ENCODE measurements at regions not wholly inside any gene's neighbourhood (a gene's known extent, or its start where the extent isn't known, plus 50 kb on each side); places are given as distances from the start of the nearest gene placed in this dataset.
"Not testable (repeated sequence)": the region's sequence is repeated elsewhere in the genome, so short reads cannot be mapped to it uniquely, and the experiment has no call there.

DNA sequence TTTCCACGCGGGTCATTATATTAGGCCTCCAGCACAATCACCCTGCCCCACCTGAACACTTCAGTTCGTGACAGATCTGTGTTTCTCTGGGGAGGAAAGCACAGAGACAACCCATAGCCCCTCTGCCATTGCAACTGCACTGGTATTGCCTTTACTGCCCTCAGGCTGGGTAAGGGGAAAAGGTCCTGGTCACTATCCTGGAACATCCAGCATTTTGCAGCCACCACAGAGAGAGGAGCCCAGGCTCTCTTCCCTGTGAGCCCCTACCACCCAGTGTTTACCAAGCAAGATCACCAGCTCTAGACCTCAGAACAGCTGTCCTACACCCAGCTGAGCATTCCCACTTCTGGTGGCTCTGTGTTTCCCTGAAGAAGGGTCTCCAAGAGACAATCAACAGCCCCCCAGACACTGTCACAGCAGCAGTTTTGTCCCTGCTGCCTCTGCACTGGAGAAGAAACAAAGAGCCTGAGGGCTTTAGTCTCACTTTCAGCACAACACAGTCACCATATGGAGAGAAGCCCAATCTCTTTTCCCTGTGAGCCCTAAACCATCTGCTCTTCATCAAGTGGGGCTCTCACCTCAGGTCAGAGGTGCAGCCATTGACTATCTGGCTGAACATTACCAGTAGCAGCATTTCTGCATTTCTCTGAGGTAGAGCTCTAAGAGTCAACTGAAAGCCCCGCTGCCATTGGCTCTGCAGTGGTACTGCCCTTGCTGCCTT, 655.2 kb upstream of the FAM174A start:
- ATAC-seq = no peak

DNA sequence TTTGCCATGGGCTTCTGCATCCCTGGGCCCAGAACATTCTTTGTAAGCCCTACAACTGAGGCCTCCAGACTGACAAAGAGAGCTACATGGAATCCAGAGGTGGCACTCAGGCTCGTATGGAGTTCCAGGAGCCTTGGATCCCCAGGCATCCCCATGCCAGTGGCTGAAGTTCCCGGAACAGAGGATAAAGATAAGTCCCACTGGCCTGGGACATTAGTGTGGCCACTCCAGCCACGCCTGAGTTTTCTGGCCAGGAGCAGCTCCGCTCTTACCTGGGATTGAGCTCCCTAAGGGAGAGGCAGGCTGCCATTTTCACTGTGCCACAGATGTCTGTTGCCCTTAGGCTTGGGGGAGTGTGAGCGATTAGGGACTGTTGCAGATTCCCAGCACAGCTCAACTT, 656.3 kb upstream of the FAM174A start:
- ATAC-seq = no peak

- ATAC-seq = no peak
Measured at GRCh38 chr5:99866740-99867139, 668.4 kb upstream of the FAM174A start.

- no peak for ATAC-seq
Measured at GRCh38 chr5:99865159-99865558, 670.0 kb upstream of the FAM174A start.

DNA sequence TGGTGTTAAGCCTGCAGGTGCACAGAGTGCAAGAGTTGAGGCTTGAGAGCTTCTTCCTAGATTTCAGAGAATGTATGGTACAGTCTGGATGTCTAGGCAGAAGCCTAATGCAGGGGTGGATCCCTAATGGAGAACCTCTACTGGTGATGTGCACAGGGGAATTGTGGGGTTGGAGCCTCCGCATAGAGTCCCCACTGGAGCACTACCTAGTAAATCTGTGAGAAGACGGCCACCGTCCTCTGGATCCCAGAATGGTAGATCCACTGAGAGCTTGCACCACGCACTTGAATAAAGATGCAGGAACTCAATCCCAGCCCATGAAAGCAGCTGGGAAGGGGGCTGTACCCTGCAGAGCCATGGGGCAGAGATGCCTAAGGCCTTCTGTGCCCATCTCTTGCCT, 699.4 kb upstream of the FAM174A start:
- ATAC-seq = no peak

DNA sequence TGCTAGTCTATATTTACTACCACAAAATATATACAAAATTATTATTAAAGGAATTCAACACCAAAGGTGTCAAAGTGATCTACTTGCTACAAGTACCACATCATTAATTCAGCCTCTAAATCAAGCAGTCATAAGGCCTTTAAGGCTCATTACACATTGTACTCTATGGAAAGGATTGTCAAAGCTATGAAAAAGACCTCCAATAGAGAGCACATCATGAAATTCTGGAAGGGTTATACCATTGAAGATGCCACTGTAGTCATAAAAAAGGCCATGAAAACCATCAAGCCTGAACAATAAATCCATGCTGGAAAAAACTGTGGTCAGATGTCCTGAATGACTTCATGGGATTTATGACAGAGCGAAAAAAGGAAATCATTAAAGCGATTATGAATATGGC, 708.0 kb upstream of the FAM174A start:
- no peak for ATAC-seq

GRCh38 chr5:99817796-99818195, 717.4 kb upstream of the FAM174A start:
- no peak for ATAC-seq

DNA sequence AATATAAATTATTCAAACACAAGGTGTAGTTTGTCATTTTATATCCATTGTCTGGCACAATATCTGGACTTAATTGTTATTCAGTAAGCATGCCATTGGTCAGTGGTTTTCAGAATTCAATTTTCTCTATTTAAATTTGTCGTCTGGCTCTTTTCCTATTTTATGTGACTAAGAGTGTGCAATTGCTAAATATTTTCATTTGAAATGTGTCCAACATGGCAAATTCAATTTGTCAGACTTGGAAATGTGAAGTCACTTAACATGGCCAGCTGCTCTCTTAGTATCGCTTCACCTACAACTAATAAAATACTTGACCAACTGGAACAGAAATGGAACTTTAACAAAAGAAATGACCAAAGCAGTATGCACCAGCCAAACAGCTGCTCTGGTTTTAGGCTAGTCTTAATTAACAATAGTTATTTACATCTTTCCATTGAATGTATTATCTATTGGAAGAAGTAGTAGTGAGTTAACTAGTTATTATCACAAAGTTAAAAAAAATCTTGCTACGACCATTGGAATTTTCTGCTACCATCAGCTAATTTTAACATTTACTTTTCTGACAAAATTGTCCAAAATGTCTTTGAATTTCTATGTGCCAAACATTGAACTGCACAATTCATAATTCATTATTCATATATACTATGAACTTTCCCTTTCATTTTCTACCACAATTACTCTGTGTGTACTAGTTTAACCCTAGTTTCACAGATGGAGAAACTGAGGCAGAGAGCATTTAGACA, 720.7 kb upstream of the FAM174A start:
- ATAC-seq = no peak

- ATAC-seq = no peak
Measured at GRCh38 chr5:99808657-99809230, 726.4 kb upstream of the FAM174A start.

GRCh38 chr5:99807346-99807745, 727.8 kb upstream of the FAM174A start:
- no peak for ATAC-seq

DNA sequence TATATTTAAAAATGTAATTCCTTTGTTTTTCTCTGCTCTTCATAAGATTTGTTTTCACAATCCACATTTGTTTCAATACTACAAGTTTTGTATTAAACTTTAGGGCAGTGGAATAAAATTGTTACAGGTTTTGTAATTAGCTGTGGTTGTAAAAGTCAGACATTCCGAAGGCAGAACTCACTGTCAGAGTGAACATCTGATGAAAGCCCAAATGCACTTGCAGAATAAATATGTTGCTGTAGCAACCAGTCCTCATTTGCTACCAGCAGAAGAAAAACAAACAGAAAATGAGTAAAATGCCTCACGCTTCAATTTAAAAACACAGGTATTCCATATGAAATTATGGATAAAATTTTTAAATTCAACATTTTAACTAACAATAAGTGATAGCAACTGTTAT, 740.1 kb upstream of the FAM174A start:
- no peak for ATAC-seq

DNA sequence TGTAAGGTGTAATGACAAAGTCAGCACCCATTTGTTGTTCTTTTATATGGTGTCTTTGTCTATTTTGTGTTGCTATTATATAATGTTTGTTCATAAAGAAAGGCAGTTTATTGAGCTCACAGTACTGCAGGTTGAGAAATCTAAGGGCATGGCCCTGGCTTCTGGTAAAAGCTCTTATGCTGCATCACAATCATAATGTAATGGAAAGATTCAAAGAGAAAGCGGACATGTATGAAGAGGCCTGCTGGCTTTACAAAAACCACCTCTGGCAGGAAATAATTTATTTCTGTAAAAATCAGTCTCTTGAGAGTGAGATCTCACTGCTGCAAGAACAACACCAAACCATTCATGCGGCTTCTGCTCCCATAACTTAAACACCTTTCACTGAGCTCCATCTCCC, 746.7 kb upstream of the FAM174A start:
- ATAC-seq = no peak

GRCh38 chr5:99775189-99775588, 760.0 kb upstream of the FAM174A start:
- ATAC-seq = no peak

GRCh38 chr5:99773290-99773689, 761.9 kb upstream of the FAM174A start:
- ATAC-seq = no peak

DNA sequence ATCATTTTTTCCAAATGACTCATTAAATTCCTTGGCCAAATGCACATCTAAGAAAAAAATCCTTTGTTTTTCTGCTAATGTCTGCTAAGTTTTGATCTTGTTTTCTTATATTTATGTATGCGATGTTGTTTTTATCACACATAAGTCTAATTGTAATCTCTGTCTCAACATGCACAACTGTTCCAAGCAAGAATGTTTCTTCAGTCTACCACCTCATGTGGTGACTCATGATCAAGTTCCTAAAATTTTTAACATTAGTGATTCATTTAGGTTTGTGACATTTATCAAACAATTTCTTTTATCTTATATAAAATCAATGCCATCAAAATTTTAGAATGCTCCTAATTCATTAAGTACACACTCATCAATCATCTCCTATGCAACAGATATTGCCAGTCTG, 763.9 kb upstream of the FAM174A start:
- ATAC-seq = no peak

GRCh38 chr5:99765011-99765410, 770.2 kb upstream of the FAM174A start:
- ATAC-seq = no peak

DNA sequence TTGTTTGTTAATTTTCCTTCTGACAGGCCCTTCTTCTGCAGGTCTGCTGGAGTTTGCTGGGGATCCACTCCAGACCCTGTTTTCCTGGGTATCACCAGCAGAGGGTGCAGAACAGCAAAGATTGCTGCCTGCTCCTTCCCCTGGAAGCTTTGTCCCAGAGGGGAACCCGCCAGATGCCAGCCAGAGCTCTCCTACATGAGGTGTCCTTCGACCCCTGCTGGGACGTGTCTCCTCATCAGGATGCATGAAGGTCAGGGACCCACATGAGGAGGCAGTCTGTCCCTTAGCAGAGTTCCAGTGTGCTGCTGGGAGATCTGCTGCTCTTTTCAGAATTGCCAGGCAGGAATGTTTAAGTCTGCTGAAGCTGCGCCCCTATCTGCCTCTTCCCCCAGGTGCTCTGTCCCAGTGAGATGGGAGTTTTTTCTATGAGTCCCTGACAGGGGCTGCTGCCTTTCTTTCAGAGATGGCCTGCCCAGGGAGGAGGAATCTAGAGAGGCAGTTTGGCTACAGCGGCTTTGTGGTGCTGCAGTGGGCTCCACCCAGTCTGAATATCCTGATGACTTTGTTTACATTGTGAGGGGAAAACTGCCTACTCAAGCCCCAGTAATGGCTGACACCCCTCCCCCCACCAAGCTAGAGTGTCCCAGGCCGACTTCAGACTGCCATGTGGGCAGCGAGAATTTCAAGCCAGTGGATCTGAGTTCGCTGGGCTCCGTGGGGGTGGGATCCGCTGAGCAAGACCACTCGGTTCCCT, 772.0 kb upstream of the FAM174A start:
- ATAC-seq = no peak

DNA sequence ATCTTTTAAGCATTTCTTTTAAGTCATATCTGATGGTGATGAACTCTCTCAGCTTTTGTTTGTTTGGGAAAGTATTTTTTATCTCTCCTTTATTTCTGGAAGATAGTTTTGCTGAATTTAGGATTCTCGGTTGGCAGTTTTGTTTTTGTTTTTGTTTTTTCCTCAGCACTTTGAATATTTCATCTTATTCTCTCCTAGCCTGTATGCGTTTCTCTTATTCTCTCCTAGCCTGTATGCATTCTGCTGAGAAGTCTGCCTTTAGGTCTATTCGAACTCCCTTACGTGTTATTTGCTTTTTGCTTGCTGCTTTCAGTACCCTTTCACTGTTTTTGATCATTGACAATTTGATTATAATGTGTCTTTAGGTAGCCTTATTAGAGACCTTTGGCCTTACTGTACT, 787.8 kb upstream of the FAM174A start:
- no peak for ATAC-seq

DNA sequence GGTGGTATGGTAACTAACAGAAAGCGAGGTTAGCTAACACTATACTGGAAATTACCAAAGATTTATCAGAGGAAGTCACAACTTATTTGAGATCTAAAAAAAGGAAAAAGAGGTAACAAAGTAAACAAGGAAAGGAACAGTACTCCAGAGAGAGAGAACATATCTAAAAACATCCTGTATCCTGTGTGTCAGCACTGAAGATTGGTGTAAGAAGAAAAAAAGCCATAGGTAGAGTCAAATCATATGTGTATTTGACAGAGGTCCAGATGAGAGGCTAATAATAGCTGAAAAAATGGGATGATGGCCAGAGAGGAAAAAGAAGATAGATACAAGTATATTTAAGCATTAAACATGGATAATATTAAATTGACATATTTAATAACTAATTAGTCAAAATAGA, 802.0 kb upstream of the FAM174A start:
- ATAC-seq = not testable (repeated sequence)

DNA sequence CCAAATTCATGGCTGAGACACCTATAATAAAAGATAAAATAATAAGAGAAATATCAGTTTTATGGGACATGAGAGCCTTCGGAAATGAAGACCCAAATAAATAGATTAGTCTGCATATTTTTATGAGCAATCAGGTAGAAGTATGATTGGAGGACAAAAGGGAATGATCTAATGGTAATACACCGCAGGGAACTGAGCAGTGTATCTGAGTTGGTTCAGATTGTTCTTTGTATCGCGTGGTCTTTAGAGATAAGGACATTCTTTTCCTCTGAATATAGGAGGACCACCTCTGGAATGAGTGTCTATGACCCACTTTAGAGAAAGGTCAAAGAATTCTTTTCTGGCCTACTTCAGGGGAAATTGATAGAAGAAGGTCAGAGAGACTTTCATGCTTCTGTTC, 801.8 kb upstream of the CHD1 start:
- ATAC-seq = not testable (repeated sequence)

- no peak for ATAC-seq
Measured at GRCh38 chr5:99724732-99725290, 796.0 kb upstream of the CHD1 start.

DNA sequence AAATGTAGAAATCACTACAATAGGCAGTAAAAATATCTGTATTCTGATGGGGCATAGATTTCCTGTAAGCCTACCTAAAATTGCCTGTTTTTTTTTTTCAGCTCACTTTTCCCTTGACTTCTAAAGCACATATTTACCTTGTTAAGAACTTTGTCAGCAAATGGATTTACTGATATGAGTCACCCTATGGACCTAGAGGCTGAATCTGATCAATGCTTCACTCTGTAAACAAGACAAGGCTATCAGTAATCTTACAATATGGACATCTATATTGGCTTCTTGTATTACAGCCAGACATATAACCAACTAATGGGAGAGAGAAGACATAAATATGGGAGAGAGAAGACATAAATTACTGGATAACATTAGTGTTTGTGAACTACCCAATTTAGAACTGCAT, 792.7 kb upstream of the CHD1 start:
- no peak for ATAC-seq

GRCh38 chr5:99715921-99716320, 787.1 kb upstream of the CHD1 start:
- no peak for ATAC-seq
